HEK293 (cell line): ENCODE measurements at regions not wholly inside any gene's neighbourhood (a gene's known extent, or its start where the extent isn't known, plus 50 kb on each side); places are given as distances from the start of the nearest gene placed in this dataset.

Experiments
- AEBP2 ChIP-seq: fragments of 450-650 bp; formaldehyde crosslinking; IDR thresholded peaks from 2 replicates; pipeline ENCODE4 v1.5.1; 2016; ENCODE audit warnings: missing biosample characterization, missing genetic modification characterization, borderline replicate concordance
- YY1 ChIP-seq: fragments of 450-650 bp; formaldehyde crosslinking; IDR thresholded peaks from 2 replicates; pipeline ENCODE4 v1.5.1; 2018; ENCODE audit warnings: missing biosample characterization, missing genetic modification characterization
- ZBTB48 ChIP-seq: fragments of 450-650 bp; formaldehyde crosslinking; IDR thresholded peaks from 2 replicates; pipeline ENCODE4 v1.5.1; 2016; ENCODE audit warnings: missing biosample characterization, missing genetic modification characterization
- ZNF121 ChIP-seq: fragments of 450-650 bp; formaldehyde crosslinking; IDR thresholded peaks from 2 replicates; pipeline ENCODE4 v1.5.1; 2016; ENCODE audit warnings: missing biosample characterization, missing genetic modification characterization
- ZNF140 ChIP-seq: fragments of 450-650 bp; formaldehyde crosslinking; IDR thresholded peaks from 2 replicates; pipeline ENCODE4 v1.5.1; 2016; ENCODE audit warnings: missing biosample characterization, missing genetic modification characterization
- ZNF202 ChIP-seq: fragments of 450-650 bp; formaldehyde crosslinking; IDR thresholded peaks from 2 replicates; pipeline ENCODE4 v1.5.1; 2016; ENCODE audit warnings: missing biosample characterization, missing genetic modification characterization, borderline replicate concordance
- ZNF394 ChIP-seq: fragments of 450-650 bp; formaldehyde crosslinking; IDR thresholded peaks from 2 replicates; pipeline ENCODE4 v1.5.1; 2016; ENCODE audit warnings: missing biosample characterization, missing genetic modification characterization, mild to moderate bottlenecking, moderate library complexity, borderline replicate concordance
- ZNF473 ChIP-seq: fragments of 450-650 bp; formaldehyde crosslinking; IDR thresholded peaks from 2 replicates; pipeline ENCODE4 v1.5.1; 2017; ENCODE audit warnings: missing biosample characterization, missing genetic modification characterization
- ZNF623 ChIP-seq: fragments of 450-650 bp; formaldehyde crosslinking; IDR thresholded peaks from 2 replicates; pipeline ENCODE4 v1.5.1; 2016; ENCODE audit warnings: missing biosample characterization, missing genetic modification characterization
- TF ChIP-seq, protein P1 (sequence below): fragments of 450-650 bp; formaldehyde crosslinking; IDR thresholded peaks from 2 replicates; pipeline ENCODE4 v1.5.1; 2016; ENCODE audit warnings: missing biosample characterization, missing genetic modification characterization
- TF ChIP-seq, protein P2 (sequence below): fragments of 450-650 bp; formaldehyde crosslinking; IDR thresholded peaks from 2 replicates; pipeline ENCODE4 v1.5.1; 2016; ENCODE audit warnings: missing biosample characterization, missing genetic modification characterization, low read depth
- TF ChIP-seq, protein P3 (sequence below): fragments of 450-650 bp; formaldehyde crosslinking; IDR thresholded peaks from 2 replicates; pipeline ENCODE4 v1.5.1; 2016; ENCODE audit warnings: missing biosample characterization, missing genetic modification characterization

- TF ChIP-seq, protein P1, sequence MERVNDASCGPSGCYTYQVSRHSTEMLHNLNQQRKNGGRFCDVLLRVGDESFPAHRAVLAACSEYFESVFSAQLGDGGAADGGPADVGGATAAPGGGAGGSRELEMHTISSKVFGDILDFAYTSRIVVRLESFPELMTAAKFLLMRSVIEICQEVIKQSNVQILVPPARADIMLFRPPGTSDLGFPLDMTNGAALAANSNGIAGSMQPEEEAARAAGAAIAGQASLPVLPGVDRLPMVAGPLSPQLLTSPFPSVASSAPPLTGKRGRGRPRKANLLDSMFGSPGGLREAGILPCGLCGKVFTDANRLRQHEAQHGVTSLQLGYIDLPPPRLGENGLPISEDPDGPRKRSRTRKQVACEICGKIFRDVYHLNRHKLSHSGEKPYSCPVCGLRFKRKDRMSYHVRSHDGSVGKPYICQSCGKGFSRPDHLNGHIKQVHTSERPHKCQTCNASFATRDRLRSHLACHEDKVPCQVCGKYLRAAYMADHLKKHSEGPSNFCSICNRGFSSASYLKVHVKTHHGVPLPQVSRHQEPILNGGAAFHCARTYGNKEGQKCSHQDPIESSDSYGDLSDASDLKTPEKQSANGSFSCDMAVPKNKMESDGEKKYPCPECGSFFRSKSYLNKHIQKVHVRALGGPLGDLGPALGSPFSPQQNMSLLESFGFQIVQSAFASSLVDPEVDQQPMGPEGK (tag by site-specific recombination) = no peak
- TF ChIP-seq ZNF202 (tag by site-specific recombination) (no peak), ZNF394 (tag by site-specific recombination) (no peak), ZNF623 (tag by site-specific recombination) (no peak), ZBTB48 (tag by site-specific recombination) (no peak), ZNF121 (tag by site-specific recombination) (no peak), AEBP2 (tag by site-specific recombination) (no peak), YY1 (tag by site-specific recombination) (no peak), ZNF473 (tag by site-specific recombination) (no peak), ZNF140 (tag by site-specific recombination) (no peak)
- TF ChIP-seq, protein P2, sequence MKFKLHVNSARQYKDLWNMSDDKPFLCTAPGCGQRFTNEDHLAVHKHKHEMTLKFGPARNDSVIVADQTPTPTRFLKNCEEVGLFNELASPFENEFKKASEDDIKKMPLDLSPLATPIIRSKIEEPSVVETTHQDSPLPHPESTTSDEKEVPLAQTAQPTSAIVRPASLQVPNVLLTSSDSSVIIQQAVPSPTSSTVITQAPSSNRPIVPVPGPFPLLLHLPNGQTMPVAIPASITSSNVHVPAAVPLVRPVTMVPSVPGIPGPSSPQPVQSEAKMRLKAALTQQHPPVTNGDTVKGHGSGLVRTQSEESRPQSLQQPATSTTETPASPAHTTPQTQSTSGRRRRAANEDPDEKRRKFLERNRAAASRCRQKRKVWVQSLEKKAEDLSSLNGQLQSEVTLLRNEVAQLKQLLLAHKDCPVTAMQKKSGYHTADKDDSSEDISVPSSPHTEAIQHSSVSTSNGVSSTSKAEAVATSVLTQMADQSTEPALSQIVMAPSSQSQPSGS (tag by site-specific recombination) = no peak
- TF ChIP-seq, protein P3, sequence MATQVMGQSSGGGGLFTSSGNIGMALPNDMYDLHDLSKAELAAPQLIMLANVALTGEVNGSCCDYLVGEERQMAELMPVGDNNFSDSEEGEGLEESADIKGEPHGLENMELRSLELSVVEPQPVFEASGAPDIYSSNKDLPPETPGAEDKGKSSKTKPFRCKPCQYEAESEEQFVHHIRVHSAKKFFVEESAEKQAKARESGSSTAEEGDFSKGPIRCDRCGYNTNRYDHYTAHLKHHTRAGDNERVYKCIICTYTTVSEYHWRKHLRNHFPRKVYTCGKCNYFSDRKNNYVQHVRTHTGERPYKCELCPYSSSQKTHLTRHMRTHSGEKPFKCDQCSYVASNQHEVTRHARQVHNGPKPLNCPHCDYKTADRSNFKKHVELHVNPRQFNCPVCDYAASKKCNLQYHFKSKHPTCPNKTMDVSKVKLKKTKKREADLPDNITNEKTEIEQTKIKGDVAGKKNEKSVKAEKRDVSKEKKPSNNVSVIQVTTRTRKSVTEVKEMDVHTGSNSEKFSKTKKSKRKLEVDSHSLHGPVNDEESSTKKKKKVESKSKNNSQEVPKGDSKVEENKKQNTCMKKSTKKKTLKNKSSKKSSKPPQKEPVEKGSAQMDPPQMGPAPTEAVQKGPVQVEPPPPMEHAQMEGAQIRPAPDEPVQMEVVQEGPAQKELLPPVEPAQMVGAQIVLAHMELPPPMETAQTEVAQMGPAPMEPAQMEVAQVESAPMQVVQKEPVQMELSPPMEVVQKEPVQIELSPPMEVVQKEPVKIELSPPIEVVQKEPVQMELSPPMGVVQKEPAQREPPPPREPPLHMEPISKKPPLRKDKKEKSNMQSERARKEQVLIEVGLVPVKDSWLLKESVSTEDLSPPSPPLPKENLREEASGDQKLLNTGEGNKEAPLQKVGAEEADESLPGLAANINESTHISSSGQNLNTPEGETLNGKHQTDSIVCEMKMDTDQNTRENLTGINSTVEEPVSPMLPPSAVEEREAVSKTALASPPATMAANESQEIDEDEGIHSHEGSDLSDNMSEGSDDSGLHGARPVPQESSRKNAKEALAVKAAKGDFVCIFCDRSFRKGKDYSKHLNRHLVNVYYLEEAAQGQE (tag by site-specific recombination) = no peak
These were observed 285.3 kb upstream of the KITLG start for GRCh38 chr12:88865537-88865936.
